ENCODE measurements at regions not wholly inside any gene's neighbourhood (a gene's known extent, or its start where the extent isn't known, plus 50 kb on each side); places are given as distances from the start of the nearest gene placed in this dataset.

- TF ChIP-seq CTCF (IDR thresholded peaks at IDR 0.05; ENCODE audit: extremely low read depth, missing control alignments), result no peak
These were observed 151.4 kb upstream of the STX18 start for GRCh38 chr4:4693258-4693657.

GRCh38 chr4:4690854-4691253, 149.0 kb upstream of the STX18 start:
- TF ChIP-seq CTCF (IDR thresholded peaks at IDR 0.05; ENCODE audit: extremely low read depth, missing control alignments), result no peak

More at GRCh38 chr4:4693258-4693657, 151.4 kb upstream of the STX18 start:
- DNase-seq (ENCODE audit: low spot score), result peak; percentile 45

GRCh38 chr4:4689694-4690440, 148.0 kb upstream of the STX18 start:
- no peak for TF ChIP-seq CTCF (IDR thresholded peaks at IDR 0.05; ENCODE audit: extremely low read depth, missing control alignments)
- DNase-seq (ENCODE audit: low spot score), result peak; percentile 62

More at GRCh38 chr4:4690854-4691253, 149.0 kb upstream of the STX18 start:
- DNase-seq (ENCODE audit: low spot score), result no peak

- DNase-seq (ENCODE audit: low spot score), result no peak
- no peak for TF ChIP-seq CTCF (IDR thresholded peaks at IDR 0.05; ENCODE audit: extremely low read depth, missing control alignments)
These were observed 146.3 kb upstream of the STX18 start for GRCh38 chr4:4687935-4688727.

- DNase-seq (ENCODE audit: low spot score), result no peak
- no peak for TF ChIP-seq CTCF (IDR thresholded peaks at IDR 0.05; ENCODE audit: extremely low read depth, missing control alignments)
These were observed 145.3 kb upstream of the STX18 start for GRCh38 chr4:4687100-4687499.

GRCh38 chr4:4685810-4686795, 144.3 kb upstream of the STX18 start:
- no peak for DNase-seq (ENCODE audit: low spot score)

More at GRCh38 chr4:4685810-4686795, 144.3 kb upstream of the STX18 start:
- TF ChIP-seq CTCF (IDR thresholded peaks at IDR 0.05; ENCODE audit: extremely low read depth, missing control alignments), result no peak

All from GM20000 (cell line).